ENCODE measurements at regions not wholly inside any gene's neighbourhood (a gene's known extent, or its start where the extent isn't known, plus 50 kb on each side); places are given as distances from the start of the nearest gene placed in this dataset.

- Histone ChIP-seq H3K9me3 (ENCODE audit: control insufficient read depth in 2 of 2, low read length in 2 of 2) (no peaks in the 10 kb centered on the region), H3K9ac (ENCODE audit: low read depth in 1 of 2, low read length in 2 of 2) (no peak overlapping the region), H3K27me3 (ENCODE audit: control insufficient read depth in 2 of 2, insufficient read depth in 2 of 2, low read length in 2 of 2) (no peaks in the 10 kb centered on the region), H3K27ac (ENCODE audit: low read depth in 2 of 2, low read length in 2 of 2) (no peak overlapping the region), H3K4me1 (ENCODE audit: control insufficient read depth in 2 of 2, insufficient read depth in 2 of 2, low read length in 2 of 2) (no peaks in the 10 kb centered on the region), H3K36me3 (ENCODE audit: control insufficient read depth in 2 of 2, insufficient read depth in 2 of 2, low read length in 2 of 2) (no peaks in the 10 kb centered on the region), H3K4me3 (ENCODE audit: low read length in 2 of 2) (no peak overlapping the region)
Measured at GRCh38 chr13:109355875-109356434, 430.4 kb downstream of the IRS2 start.

DNA sequence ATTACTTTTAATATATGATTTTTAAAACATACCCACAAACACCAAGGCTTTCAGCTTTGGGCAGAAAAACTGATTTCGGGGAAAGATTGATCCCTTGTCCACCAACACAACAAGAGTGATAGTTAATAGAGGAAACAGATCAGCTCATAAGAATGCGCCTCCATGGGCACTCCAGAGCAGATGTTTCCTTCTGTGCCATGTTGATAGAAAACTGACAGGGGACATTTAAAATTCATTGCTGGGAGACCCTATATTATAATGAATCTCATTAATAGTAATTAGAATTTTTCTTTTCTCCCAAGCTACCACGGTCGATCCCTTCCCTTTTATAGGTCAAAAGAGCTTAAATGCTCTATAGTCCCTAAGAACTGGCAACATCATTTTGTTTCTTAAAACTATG is 431.2 kb downstream of the IRS2 start:
- H3K9me3 ChIP-seq (ENCODE audit: control insufficient read depth in 2 of 2, low read length in 2 of 2): no peaks in the 10 kb centered on the region
- H3K4me3 ChIP-seq (ENCODE audit: low read length in 2 of 2): no peak overlapping the region
- no peak overlapping the region for H3K9ac ChIP-seq (ENCODE audit: low read depth in 1 of 2, low read length in 2 of 2)
- H3K36me3 ChIP-seq (ENCODE audit: control insufficient read depth in 2 of 2, insufficient read depth in 2 of 2, low read length in 2 of 2): no peaks in the 10 kb centered on the region
- H3K27ac ChIP-seq (ENCODE audit: low read depth in 2 of 2, low read length in 2 of 2): no peak overlapping the region
- H3K27me3 ChIP-seq (ENCODE audit: control insufficient read depth in 2 of 2, insufficient read depth in 2 of 2, low read length in 2 of 2): no peaks in the 10 kb centered on the region
- no peaks in the 10 kb centered on the region for H3K4me1 ChIP-seq (ENCODE audit: control insufficient read depth in 2 of 2, insufficient read depth in 2 of 2, low read length in 2 of 2)

GRCh38 chr13:109351236-109351635 is 435.1 kb downstream of the IRS2 start:
- Histone ChIP-seq H3K9me3 (ENCODE audit: control insufficient read depth in 2 of 2, low read length in 2 of 2) (no peaks in the 10 kb centered on the region), H3K9ac (ENCODE audit: low read depth in 1 of 2, low read length in 2 of 2) (no peak overlapping the region), H3K36me3 (ENCODE audit: control insufficient read depth in 2 of 2, insufficient read depth in 2 of 2, low read length in 2 of 2) (no peaks in the 10 kb centered on the region), H3K27ac (ENCODE audit: low read depth in 2 of 2, low read length in 2 of 2) (no peak overlapping the region), H3K27me3 (ENCODE audit: control insufficient read depth in 2 of 2, insufficient read depth in 2 of 2, low read length in 2 of 2) (no peaks in the 10 kb centered on the region), H3K4me3 (ENCODE audit: low read length in 2 of 2) (no peak overlapping the region), H3K4me1 (ENCODE audit: control insufficient read depth in 2 of 2, insufficient read depth in 2 of 2, low read length in 2 of 2) (no peaks in the 10 kb centered on the region)

GRCh38 chr13:109348519-109349258 is 437.7 kb downstream of the IRS2 start:
- Histone ChIP-seq H3K27ac (ENCODE audit: low read depth in 2 of 2, low read length in 2 of 2) (no peak overlapping the region), H3K36me3 (ENCODE audit: control insufficient read depth in 2 of 2, insufficient read depth in 2 of 2, low read length in 2 of 2) (no peaks in the 10 kb centered on the region), H3K4me1 (ENCODE audit: control insufficient read depth in 2 of 2, insufficient read depth in 2 of 2, low read length in 2 of 2) (no peaks in the 10 kb centered on the region), H3K4me3 (ENCODE audit: low read length in 2 of 2) (no peak overlapping the region), H3K27me3 (ENCODE audit: control insufficient read depth in 2 of 2, insufficient read depth in 2 of 2, low read length in 2 of 2) (no peaks in the 10 kb centered on the region), H3K9ac (ENCODE audit: low read depth in 1 of 2, low read length in 2 of 2) (no peak overlapping the region), H3K9me3 (ENCODE audit: control insufficient read depth in 2 of 2, low read length in 2 of 2) (no peaks in the 10 kb centered on the region)

DNA sequence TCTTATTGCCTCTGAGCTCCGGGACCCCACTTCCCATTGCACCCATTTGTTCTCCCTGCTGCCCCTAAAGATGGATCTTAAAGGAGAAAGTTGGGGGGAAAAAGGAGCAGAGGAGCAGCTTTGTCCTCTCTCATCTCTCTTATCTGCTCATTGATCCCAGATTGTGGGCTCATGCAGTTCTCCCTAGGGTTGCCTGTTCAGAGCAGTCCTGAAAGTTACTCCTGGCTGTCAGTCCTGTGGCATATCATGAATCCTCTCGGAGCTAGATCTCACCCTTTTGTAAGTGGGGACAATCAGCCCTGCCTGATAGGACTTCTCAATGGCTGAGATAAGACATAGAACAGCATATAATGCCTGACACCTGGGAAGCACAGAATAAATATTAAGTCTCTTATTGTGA is 440.3 kb downstream of the IRS2 start:
- no peak overlapping the region for H3K4me3 ChIP-seq (ENCODE audit: low read length in 2 of 2)
- H3K9ac ChIP-seq (ENCODE audit: low read depth in 1 of 2, low read length in 2 of 2): no peak overlapping the region
- no peaks in the 10 kb centered on the region for H3K4me1 ChIP-seq (ENCODE audit: control insufficient read depth in 2 of 2, insufficient read depth in 2 of 2, low read length in 2 of 2)

GRCh38 chr13:109345433-109345941 is 440.9 kb downstream of the IRS2 start:
- no peak overlapping the region for H3K9ac ChIP-seq (ENCODE audit: low read depth in 1 of 2, low read length in 2 of 2)
- H3K27me3 ChIP-seq (ENCODE audit: control insufficient read depth in 2 of 2, insufficient read depth in 2 of 2, low read length in 2 of 2): no peaks in the 10 kb centered on the region
- no peaks in the 10 kb centered on the region for H3K4me1 ChIP-seq (ENCODE audit: control insufficient read depth in 2 of 2, insufficient read depth in 2 of 2, low read length in 2 of 2)
- H3K36me3 ChIP-seq (ENCODE audit: control insufficient read depth in 2 of 2, insufficient read depth in 2 of 2, low read length in 2 of 2): no peaks in the 10 kb centered on the region
- no peak overlapping the region for H3K4me3 ChIP-seq (ENCODE audit: low read length in 2 of 2)
- H3K27ac ChIP-seq (ENCODE audit: low read depth in 2 of 2, low read length in 2 of 2): no peak overlapping the region
- H3K9me3 ChIP-seq (ENCODE audit: control insufficient read depth in 2 of 2, low read length in 2 of 2): no peaks in the 10 kb centered on the region

More for the DNA sequence above, 440.3 kb downstream of the IRS2 start:
- no peak overlapping the region for H3K27ac ChIP-seq (ENCODE audit: low read depth in 2 of 2, low read length in 2 of 2)
- H3K36me3 ChIP-seq (ENCODE audit: control insufficient read depth in 2 of 2, insufficient read depth in 2 of 2, low read length in 2 of 2): no peaks in the 10 kb centered on the region
- no peaks in the 10 kb centered on the region for H3K9me3 ChIP-seq (ENCODE audit: control insufficient read depth in 2 of 2, low read length in 2 of 2)
- no peaks in the 10 kb centered on the region for H3K27me3 ChIP-seq (ENCODE audit: control insufficient read depth in 2 of 2, insufficient read depth in 2 of 2, low read length in 2 of 2)

DNA sequence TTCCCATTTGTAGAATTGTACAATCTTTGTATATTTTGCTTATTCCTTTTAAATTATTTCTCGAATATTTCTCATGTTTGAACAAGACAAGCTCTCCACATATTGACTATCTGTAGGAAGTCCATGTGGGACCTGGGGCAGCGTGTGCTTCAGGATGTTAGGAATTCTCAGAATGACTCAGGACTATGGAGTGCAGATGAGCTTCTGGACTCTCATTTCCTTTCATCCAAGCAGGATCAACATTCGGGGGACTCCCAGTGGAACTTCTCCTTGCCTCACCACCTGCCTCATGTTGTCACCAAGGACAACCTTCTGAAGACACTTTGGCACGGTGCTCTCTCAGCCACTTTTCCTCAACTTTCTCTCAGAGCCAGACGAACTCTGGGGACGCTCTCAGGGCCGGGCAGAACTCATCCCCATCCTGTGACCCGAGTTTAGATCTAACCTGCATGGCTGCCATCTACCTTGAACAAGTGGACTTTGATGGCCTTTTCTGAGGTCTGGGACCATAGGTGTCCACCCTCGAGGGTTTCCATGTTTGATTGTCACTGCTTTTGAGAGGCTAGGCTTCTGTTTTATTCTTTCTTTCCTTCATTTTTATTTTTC is 441.7 kb downstream of the IRS2 start:
- no peak overlapping the region for H3K9ac ChIP-seq (ENCODE audit: low read depth in 1 of 2, low read length in 2 of 2)
- H3K27ac ChIP-seq (ENCODE audit: low read depth in 2 of 2, low read length in 2 of 2): no peak overlapping the region
- no peak overlapping the region for H3K4me3 ChIP-seq (ENCODE audit: low read length in 2 of 2)

GRCh38 chr13:109336730-109337129 is 449.7 kb downstream of the IRS2 start:
- Histone ChIP-seq H3K4me1 (ENCODE audit: control insufficient read depth in 2 of 2, insufficient read depth in 2 of 2, low read length in 2 of 2) (peaks cover 0 to 3% of the 10 kb centered on the region in 2 donors), H3K9me3 (ENCODE audit: control insufficient read depth in 2 of 2, low read length in 2 of 2) (no peaks in the 10 kb centered on the region), H3K36me3 (ENCODE audit: control insufficient read depth in 2 of 2, insufficient read depth in 2 of 2, low read length in 2 of 2) (no peaks in the 10 kb centered on the region), H3K27ac (ENCODE audit: low read depth in 2 of 2, low read length in 2 of 2) (no peak overlapping the region), H3K9ac (ENCODE audit: low read depth in 1 of 2, low read length in 2 of 2) (no peak overlapping the region), H3K4me3 (ENCODE audit: low read length in 2 of 2) (no peak overlapping the region), H3K27me3 (ENCODE audit: control insufficient read depth in 2 of 2, insufficient read depth in 2 of 2, low read length in 2 of 2) (no peaks in the 10 kb centered on the region)

More for the DNA sequence above, 441.7 kb downstream of the IRS2 start:
- H3K27me3 ChIP-seq (ENCODE audit: control insufficient read depth in 2 of 2, insufficient read depth in 2 of 2, low read length in 2 of 2): no peaks in the 10 kb centered on the region
- H3K36me3 ChIP-seq (ENCODE audit: control insufficient read depth in 2 of 2, insufficient read depth in 2 of 2, low read length in 2 of 2): no peaks in the 10 kb centered on the region
- no peaks in the 10 kb centered on the region for H3K4me1 ChIP-seq (ENCODE audit: control insufficient read depth in 2 of 2, insufficient read depth in 2 of 2, low read length in 2 of 2)
- H3K9me3 ChIP-seq (ENCODE audit: control insufficient read depth in 2 of 2, low read length in 2 of 2): no peaks in the 10 kb centered on the region

DNA sequence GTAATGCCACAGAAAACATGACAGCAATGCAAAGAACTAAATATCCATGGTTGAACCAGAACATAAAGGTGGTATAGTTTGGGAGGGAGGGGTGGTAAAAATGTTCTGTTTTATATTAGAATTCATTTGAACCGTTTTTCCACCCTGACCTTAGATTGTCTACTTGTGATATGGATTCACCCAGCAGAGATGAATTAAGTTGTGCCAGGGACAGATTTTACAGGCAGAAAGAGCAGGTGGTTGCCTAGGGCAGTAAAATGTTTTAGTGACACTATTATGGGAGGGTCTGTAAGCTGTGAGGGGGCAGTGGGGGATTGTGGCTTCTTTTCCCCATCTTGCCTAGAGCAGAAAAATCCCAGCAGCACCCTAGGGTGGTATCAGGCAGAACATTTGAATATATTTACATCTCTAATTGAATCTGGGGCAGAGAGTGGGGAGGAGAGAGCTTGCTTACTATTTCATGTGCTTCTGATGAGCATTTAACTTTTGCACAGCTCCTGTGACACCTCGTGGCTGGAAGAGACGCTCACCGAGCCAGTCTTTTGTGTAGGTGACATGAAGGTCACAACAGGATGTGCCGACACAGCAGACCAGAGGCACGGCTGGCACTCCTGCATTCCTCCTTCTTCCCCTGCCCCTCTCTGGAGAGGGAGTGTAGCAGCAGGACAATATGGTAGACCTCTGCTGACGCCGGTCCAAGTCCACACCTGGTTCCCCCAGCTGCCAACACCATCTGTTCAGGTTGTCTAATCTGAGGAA is 452.3 kb downstream of the IRS2 start:
- Histone ChIP-seq H3K36me3 (ENCODE audit: control insufficient read depth in 2 of 2, insufficient read depth in 2 of 2, low read length in 2 of 2) (no peaks in the 10 kb centered on the region), H3K27me3 (ENCODE audit: control insufficient read depth in 2 of 2, insufficient read depth in 2 of 2, low read length in 2 of 2) (no peaks in the 10 kb centered on the region), H3K9me3 (ENCODE audit: control insufficient read depth in 2 of 2, low read length in 2 of 2) (no peaks in the 10 kb centered on the region), H3K4me1 (ENCODE audit: control insufficient read depth in 2 of 2, insufficient read depth in 2 of 2, low read length in 2 of 2) (peaks cover 0 to 3% of the 10 kb centered on the region in 2 donors), H3K9ac (ENCODE audit: low read depth in 1 of 2, low read length in 2 of 2) (no peak overlapping the region), H3K27ac (ENCODE audit: low read depth in 2 of 2, low read length in 2 of 2) (no peak overlapping the region), H3K4me3 (ENCODE audit: low read length in 2 of 2) (no peak overlapping the region)
